HPDE6-E6E7 (cell line): ENCODE measurements at regions not wholly inside any gene's neighbourhood (a gene's known extent, or its start where the extent isn't known, plus 50 kb on each side); places are given as distances from the start of the nearest gene placed in this dataset.

ENCODE experiments used
- DNase-seq: peaks from one replicate; pipeline ENCODE4 v3.0.0; 2011; ENCODE audit warnings: missing footprints; ENCODE audit errors: extremely low spot score

DNA sequence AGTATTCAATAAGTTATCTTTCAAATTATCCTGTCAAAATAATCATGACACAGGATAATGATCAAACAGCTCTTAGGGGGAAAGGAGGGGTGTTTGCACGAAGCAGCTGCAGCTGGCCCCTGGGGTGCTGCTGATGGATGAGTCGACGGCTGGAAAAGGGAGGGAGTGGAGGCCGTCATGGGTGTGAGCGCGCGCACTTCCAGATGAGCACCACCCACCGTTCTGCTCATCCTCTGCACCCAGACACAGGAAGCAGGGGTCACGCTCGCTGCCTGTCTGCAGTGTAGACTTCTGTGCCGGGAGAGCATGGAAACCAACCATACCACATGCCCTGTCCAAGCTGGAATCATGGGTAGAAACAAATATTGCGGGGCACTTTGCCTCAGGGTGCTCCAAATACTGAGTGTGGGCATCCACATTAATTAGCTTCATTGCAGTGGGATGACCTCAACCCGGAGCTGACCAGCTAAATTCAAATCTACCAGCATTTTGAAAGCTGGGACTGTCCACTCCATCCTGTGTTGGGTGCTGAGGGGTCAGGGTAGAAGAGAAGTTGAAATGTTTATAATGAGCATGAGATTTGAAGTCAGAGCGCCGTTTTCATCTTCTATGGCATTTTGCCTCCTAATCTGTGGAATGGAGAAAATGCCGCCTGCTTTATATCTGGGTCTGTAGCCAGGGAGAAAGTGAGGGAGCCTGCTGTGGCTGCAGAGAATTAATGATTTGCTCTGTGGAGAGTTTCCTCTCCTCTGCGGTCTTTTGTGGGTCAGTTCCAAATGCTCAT, 802.4 kb downstream of the TBC1D22A start:
- DNase-seq: no peak

DNA sequence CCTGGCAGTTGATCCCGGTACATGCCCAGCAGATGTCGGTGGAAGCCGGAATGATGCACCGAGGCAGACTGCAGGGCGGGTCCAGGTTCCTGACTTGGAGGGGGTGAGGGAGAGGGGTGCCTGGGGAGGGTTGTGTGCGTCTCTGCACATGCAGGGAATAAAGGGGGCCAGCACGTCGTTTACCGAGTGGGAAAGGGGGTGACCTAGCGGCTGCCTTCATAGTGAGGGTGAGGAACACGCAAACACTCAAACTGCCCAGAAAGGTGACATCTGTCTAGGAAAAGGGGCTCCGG, 801.7 kb downstream of the TBC1D22A start:
- no peak for DNase-seq

DNA sequence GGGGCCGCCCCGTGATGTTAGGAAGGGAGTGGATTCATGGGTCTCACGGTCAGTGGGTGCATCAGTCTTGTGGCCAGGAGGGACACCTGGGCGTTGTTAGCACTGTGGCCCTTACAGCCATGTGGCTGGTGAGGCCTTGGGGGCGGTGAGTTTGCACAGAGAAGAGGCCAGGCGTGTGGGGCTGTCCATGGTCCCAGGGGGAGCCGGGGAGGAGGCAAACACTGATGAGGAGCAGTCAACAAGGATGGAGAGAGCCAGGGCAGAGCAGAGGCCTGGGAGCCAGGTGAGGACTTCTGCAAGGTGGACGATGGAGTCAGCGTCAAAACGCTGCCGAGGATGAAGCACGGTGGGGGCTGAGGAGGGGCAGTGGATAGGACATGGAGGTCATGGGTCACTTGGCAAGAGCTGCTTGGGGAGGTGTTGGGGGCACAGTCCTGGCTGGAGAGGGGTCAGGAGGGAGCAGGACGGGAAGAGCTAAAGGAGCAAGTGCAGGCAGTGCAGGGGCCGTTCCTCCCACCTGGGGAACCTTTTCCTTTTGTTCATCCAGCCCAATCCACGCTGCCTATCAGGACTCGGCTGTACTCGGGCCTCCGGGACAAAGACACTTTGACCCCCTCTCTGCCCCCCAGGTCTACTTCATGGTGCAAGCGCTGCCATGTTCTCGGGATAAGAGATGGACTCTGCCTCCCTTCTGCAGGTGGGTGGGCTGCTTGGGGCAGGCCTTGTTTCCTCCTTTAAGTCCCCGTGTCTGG, 801.1 kb downstream of the TBC1D22A start:
- no peak for DNase-seq

DNA sequence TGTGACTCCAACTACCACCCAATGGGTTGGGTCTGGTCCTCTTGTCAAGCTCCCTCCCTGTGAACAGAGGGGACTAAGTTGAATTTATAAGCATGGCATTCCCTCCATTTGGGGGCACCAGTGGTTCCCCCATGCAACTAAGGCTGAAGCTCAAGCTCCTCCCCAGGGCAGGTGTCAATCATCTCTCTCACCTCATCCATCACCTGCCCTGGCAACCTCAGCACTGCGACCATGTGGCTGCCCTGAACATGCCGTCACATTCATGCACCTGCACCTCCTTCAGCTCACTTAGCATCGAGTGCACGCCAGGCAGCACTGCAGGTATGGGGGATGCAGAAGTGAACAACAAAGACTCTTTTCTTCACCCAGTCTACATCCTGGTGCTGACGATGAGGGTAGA, 799.3 kb downstream of the TBC1D22A start:
- DNase-seq: no peak

DNA sequence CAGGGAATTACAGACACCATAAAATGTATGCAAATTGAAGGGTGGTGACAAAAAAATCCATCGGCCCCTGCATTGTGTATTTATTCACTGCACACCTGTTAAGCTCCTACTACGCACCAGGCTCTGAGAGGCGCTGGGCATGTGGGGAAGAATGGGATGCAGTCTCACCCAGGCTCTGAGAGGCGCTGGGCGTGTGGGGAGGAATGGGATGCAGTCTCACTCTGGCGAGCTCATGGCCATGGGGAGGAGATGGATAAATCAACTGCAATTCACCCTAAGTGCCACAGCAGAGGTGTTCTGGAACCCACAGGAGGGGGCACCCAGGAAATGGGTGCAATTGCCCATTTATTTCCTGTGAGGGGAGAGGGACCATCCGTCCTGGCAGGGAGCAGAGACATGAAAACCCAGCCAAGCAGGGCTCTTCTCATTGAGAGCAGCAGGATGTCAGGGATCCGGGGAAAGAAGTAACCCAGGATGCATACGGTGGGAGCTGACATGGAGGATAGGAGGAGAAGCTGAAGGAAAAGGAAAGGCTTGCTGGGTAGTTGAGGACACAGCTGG, 798.7 kb downstream of the TBC1D22A start:
- no peak for DNase-seq

DNA sequence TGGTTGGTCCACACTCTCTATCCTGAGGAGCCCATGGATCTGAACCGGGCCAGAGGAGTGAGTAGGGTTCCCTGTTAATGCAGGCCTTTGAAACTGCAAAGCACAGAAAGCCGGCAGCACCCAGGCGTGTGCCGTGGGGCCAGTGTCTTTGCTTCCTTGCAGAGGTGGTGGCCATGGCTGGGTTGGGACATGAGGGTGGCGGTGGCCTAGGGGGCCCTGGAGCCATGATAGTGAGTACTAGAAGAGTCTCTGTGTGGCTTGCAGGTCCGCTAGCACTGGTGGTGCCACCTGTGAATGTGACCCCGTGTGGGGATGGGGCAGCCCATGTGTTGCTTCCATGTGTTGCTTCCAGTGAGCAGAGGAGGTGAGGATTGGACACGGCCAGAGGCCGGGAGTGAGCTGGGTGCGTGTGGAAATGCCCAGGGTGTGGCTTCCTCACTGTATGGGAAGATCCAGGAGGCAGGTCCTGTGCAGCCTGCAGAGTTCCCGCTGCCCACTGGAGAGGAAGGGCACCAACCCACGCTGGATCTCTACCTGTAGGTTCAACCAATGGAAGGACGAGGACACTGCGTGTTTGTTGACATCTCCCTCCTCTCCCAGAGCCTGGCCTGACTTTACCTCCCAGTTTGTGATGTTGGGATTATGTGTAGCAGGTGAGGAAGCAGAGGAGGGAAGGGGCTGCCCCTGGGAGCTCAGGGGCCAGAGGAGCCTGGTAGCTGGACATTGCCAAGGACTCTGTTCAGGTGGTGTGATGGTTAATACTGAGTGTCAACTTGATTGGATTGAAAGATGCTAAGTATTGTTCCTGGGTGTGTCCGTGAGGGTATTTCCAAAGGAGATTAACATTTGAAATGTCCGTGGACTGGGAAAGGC, 796.6 kb downstream of the TBC1D22A start:
- DNase-seq: no peak

DNA sequence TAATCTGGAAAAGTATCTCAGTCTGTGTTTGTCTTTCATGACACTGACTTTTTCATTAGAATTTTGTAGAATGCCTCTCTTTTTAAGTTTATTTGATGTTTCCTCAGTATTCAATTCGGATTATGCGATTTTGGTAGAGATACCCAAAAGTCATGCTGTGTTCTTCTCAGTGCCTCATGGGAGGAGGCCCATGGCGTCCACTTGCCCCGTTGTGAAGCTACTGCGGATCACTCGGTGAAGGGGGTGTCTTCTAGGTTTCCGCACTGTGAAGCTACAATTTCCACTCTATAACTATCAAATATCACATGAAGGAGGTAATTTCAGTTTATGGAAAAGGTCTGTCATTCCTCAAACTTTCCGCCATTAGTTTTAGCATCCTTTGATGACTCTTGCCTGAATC, 794.0 kb downstream of the TBC1D22A start:
- DNase-seq: no peak

DNA sequence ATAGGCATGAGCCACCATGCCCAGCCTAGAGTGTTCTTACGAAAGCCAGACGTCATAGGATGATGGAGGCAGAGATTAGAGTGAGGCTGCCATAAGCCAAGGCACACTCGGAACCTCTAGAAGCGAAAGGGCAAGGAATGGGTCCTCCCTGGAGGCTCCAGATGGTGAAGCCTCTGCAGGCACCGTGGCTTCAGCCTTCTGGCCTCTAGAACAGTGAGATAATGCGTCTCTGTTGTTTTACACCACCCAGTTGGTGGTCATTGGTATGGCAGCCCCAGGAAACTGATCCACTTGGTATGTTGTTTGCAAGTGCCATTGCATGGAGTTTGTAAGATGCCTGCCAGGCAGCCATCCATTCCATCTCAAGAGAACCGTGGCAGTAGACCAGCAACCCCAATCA, 791.0 kb downstream of the TBC1D22A start:
- DNase-seq: no peak

DNA sequence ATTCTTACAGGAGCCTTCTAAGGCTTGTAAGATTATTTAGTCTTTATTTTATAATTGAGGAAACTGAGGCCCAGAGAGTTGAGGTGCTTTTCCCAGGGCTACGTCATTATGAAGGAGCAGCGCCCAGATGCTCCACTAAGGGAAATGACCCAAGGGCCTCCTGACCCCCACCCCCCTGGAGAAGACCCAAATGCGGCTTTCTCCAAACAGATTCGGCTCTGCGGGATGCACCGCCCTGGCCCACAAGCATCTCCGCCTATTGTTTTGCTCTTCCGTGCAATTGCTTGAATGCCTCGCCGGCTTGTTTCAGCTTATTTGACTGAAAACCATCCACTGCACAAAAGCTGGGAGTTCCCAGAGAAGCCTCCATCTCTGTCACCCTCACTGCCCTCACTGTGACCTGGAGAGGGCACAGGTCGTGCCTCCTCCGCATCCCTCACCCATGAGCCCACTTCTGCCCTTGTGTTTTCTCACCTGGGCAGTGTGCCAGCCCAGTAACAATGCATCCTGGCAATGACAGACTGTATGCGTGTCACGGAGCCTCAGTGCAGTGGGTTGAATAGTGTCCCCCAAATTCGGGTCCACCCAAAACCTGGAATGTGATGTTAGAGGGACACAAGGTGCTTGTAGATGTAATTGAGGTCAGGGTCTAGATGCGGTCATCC, 790.2 kb downstream of the TBC1D22A start:
- no peak for DNase-seq

DNA sequence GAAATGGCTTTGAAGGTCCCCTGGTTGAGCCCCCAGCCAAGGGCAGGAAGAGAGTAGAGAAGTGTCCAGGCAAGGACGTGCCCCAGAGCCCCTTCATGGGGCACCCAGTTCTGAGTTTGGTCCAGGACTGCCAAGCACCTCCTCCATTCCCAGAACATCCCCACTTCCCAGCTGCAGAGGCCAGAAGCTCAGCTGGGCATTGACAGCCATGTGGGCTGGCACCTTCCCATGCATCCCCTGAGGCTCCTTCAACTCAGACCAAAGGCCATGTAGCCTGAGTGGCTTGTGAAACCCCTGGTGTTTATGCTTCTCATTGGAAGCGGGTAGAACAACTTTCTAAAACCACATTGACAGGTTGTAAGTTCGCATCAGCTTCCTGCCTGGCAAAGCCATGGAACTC, 789.6 kb downstream of the TBC1D22A start:
- no peak for DNase-seq

DNA sequence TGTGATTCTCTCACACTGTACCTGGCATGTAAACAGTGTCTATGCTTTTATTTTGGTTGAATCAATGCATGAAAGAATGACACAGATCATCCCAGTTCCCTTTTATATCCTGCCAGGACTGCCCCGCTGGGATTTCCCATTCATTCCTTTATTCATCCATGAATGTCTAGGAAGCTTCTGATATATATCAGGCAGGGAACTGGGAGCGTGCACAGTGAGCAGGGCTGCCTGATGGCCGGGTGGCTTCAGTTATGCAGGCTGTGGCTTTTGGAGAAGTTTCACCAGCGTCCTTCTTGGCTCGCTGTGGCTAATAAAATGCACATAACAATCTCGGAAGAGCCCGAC, 789.0 kb downstream of the TBC1D22A start:
- no peak for DNase-seq

DNA sequence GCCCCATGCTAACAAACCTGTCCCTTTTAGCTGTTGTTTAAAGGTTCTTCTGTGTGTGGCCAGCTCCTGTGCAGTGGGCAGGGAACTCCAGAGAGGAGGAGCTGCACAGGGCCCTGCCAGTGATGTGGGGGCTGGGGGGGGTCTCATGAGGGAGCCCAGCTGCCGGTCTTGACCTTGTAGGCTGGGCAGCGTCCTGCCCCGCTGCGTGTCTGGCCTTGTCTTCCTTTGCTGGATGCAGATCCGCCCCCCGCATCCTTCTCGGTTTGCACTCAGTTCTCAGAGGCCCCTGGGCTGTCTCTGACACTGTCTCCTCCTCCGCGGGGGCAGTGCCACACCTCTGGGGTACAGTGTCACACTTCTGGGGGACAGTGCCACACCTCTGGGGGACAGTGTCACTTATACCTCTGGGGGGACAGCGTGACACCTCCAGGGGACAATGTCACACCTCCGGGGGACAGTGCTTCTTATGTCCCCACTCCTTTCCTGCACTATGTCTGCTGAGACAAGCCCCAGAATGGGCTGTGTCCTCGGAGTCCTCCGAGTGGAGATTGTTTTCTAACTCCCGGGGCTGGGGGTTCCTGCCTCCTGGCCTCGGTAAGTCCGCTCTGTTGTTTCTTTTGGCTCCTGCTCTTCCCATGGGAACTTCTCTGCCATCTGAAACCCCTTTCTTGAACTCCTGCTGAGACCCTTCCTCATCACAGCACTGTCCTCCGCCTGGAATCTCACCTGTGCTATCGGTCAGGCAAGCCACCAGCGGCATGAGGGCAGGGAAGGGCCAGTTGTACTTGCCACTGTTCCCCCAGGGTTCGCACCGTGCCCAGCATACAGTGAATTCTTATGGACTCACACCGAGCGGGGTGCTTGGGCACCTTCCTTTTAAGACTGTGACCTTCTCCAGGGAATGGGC, 788.3 kb downstream of the TBC1D22A start:
- DNase-seq: no peak

DNA sequence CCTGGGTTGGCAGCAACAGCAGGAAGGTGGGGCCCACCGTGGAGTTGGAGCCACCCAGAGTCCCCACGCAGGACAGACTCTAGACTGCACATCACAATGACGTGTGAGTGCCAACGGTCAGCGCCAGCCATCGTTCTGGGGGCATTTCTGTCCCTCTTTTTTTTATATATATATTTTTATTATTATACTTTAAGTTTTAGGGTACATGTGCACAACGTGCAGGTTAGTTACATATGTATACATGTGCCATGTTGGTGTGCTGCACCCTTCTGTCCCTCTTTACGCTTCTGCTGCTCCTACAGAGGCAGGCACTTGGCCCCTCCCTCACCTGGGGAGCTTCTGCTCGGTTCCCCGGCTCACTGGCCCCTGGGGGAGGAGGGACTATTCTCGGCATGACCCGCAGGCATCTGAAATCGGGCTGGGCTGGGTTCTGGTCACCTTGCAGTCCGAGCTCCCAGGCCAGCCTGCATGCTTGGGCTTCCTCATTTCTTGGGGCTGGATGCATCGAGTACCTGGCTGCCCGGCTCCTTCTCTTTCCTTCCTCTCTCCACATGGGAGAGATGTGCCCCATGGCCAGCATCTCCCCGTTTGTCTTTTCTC, 787.4 kb downstream of the TBC1D22A start:
- no peak for DNase-seq

DNA sequence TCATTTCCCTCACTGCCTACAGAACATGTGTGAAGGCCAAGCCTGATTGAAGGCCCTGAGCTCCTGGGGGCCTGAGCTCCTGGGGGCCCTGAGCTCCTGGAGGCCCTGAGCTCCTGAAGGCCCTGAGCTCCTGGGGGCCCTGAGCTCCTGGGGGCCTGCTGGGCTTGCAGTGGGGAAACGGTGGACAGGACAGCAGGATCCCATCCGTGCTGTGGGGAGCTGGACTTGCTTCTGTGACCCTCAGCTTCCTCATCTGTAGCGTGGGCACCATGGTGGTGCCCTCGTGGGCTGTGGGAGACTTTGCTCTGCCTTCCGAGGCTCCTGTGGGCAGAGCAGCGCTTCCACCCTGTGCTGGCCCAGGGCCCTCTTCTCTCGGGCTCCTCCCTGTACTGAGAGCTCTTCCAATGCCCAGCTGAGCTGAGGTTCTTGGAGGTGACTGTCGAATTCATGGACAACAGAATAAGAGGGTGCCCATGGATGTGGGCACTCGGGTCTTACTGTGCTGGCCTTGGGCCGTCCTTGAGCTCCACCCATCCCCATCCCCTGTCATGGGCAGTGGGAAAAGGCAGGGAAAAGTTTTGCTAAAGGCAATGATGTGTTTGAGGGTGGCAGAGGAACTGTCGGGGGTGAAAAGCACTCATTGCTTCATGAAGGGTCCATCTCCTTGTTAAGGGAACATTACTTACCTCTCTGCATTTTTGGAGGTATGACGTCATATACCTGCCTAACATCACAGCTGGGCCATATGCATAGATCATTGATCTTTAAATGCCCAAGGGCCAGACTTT, 786.7 kb downstream of the TBC1D22A start:
- DNase-seq: no peak

DNA sequence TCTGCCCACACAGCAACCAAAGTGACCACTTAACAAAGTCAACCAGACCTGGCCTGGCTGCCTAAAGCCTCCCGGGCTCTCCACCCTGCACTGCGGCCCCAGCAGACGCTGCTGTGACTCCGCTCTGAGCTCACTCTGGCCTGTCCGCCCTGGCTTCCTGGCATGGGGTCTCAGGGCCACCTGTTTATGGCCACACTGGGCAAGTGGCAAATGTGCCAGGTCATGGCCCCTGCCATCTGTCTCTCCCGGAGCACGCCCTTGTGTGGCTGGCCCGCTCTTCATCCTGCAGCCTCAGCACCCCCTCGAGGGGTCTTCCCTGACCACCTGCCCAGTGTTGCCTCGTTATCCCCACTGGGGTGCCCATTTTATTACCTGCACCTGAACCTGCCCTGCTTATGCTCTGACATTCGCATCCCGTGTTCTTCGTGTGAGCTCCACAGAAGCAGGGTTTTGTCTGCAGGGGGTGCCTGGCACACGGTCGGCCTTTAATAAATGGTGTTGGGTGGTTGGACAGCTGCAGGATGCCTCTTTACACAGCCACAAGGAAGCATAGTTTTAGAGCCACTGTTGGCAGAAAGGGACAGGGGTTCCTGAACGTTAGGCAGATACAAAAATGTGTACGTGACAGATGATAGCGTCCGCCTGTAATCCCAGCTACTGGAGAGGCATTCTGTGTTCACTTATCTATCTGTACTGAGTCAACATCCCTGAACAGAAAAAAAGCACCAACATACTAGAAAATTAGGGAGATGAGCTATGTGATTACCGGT, 785.6 kb downstream of the TBC1D22A start:
- no peak for DNase-seq

DNA sequence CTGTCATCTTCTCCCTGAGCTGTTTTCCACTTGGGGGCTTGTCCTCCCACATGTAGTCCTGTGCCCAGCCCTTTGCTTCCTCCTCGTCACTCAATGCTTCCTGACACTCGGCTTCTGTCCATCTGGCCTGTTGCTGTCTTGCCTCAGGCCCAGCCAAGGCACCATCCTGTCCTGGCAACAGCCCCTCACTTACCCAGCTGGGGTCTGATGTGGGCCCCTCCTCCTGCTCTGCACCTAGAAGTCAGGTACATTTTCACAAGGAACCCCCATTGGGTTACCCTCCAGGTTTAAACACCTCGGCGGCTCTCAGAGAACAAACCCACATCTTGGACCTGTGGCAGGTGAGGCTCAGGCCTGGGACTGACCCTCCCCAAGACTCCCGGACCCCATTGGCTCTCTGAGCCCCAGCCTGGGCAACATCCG, 784.8 kb downstream of the TBC1D22A start:
- DNase-seq: no peak

DNA sequence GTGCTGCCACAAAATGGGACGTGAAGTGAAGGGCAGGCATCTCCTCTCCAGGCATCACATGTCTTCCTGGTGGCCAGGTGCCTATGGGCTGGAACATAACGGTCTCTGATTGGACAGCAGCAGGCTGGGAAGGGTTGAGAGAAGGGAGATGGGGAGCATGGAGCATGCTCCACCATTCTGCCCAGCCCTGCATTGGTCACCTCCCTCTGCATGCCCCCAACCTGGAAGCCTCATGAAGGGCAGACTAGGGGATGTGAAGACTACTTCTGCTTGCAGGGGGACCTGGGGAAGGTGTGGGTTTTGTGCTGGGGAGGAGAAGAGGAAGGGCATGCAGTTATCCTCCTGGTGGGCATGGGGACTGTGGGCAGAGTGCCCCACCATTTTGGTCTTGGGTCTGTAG, 782.2 kb downstream of the TBC1D22A start:
- DNase-seq: no peak

DNA sequence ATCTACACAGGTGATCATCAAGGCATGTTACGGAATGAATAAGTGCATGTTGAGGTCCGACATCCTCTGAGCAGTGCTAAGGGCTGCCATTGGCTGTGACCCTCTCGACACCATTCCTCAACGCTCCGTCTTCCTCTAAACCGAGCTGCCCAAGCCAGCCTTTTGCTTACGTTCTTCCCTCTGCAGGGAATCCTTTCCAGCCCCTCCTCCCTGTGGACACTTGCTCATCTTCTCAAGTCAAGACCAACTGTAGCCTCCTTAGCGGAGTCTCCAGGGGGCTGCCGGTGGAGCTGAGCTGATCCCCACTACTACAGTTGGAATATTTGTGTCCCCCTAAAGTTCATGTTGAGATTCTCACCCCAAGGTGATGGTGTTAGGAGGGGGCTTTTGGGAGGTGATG, 781.0 kb downstream of the TBC1D22A start:
- DNase-seq: no peak

DNA sequence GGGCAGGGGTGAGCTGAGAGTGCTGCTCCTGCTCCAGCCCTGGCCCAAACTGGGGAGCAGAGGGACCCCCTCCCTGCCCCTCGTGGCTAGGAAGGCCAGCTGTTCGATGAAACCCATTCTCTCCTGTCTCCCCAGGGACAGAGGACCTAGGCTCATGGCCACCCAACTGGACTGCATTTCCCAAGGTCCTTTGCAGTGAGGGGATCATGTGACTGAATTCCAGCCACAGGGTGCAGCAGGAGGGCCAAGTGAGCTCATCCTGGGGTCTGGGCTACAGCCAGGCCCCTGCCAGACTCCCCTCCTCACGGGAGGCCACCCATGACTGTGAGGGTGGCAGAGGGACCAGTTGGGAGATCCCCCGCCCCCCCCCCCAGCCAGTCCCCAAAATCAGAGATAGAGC, 777.6 kb downstream of the TBC1D22A start:
- no peak for DNase-seq
